Retinal pigment epithelial cell (primary cell): ENCODE measurements at regions not wholly inside any gene's neighbourhood (a gene's known extent, or its start where the extent isn't known, plus 50 kb on each side); places are given as distances from the start of the nearest gene placed in this dataset.
"Not testable (repeated sequence)": the region's sequence is repeated elsewhere in the genome, so short reads cannot be mapped to it uniquely, and the experiment has no call there.

Experiments
- DNase-seq: peaks from one replicate; pipeline ENCODE4 v3.0.0-alpha.2; 2010; ENCODE audit warnings: low read depth
- H3K4me3 ChIP-seq: 2 replicates; pipeline ENCODE4 v1.5.1; 2011; ENCODE audit warnings: mild to moderate bottlenecking, low read length, control low read depth, moderate library complexity
- TF ChIP-seq, protein P1 (sequence below): conservative IDR thresholded peaks from 2 replicates; pipeline ENCODE4 v1.5.1; 2011; ENCODE audit warnings: low read depth, low read length, control low read depth, inconsistent platforms

DNA sequence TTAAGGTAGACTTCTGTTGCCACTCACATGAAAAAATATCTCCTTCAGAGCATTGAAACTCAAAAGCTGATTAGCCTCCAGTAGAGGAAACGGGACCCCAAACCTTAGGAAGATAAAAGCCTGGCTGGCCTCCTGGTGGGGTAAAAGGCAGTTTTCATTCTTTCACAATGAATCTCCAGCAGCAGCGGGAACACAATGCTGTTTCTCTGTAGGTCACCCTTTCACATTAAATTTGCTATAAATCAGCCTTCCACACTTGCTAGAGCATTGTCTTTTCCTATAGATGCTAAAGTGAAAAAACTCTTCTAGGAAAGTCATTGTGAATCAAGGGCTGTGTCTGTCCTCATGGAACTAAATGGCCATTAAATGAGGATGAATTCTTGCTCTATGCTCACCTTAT is 207.3 kb upstream of the MAGEB2 start:
- DNase-seq: no peak
- TF ChIP-seq, protein P1, sequence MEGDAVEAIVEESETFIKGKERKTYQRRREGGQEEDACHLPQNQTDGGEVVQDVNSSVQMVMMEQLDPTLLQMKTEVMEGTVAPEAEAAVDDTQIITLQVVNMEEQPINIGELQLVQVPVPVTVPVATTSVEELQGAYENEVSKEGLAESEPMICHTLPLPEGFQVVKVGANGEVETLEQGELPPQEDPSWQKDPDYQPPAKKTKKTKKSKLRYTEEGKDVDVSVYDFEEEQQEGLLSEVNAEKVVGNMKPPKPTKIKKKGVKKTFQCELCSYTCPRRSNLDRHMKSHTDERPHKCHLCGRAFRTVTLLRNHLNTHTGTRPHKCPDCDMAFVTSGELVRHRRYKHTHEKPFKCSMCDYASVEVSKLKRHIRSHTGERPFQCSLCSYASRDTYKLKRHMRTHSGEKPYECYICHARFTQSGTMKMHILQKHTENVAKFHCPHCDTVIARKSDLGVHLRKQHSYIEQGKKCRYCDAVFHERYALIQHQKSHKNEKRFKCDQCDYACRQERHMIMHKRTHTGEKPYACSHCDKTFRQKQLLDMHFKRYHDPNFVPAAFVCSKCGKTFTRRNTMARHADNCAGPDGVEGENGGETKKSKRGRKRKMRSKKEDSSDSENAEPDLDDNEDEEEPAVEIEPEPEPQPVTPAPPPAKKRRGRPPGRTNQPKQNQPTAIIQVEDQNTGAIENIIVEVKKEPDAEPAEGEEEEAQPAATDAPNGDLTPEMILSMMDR: no peak

DNA sequence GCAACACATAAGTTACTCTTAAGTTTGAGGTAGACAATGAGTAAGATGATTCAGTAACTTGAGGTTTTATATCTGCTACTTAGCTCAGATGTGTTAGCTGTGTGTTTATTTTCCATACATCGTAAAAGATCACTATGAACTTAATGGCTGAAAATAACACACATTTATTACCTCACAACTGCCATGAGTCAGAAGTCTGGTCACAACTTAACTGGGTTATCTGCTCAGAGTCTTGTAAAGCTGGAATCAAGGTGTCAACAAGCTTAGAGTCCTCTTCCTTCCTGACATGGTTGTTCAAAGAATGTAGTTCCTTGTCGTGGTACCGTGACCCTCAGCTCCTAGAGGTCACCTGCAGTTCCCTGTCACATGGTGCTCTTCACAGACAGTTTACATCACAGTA is 204.9 kb upstream of the MAGEB2 start:
- H3K4me3 ChIP-seq: no peak overlapping the region
- DNase-seq: no peak
- TF ChIP-seq, protein P1: no peak

More for the DNA sequence above, 207.3 kb upstream of the MAGEB2 start:
- H3K4me3 ChIP-seq: no peak overlapping the region

DNA sequence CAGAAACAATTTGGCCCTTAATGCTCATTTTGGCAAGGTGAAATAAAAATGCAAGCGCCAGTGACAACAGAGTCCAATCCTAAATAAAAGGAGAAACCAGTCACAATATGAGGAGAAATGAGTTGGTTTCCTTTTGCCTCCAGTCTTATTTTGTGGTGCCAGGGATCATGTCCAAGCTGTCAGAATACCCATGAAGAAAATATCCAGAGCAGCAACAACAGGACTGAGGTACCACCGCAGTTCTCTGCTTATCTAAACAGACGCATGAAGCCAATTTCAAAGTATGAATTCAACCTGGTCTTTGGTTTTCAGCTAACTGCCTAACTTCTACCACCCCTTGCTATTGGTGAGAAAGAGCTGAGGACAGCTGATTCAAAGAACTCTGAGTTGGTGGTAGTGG is 199.9 kb upstream of the MAGEB2 start:
- TF ChIP-seq, protein P1: no peak
- H3K4me3 ChIP-seq: no peak overlapping the region
- DNase-seq: no peak

DNA sequence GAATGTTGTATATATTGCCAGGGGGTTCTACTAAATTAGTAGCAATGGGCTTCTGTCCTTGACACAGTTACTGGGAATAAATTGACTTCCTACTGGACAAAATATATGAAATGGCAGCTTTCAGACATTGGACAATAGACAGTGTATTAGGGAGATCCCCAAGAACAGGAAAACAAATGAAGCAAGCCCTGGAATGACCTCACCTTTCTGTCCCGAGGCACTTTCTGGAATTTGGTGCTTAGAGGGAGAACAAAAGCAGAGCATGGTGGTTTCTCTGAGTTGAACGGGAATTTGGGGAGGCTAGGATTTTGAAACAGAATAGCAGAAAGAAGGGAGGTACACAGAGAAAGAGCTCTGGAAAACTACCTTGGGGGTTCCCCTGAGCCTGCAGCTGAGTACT is 187.7 kb upstream of the MAGEB2 start:
- DNase-seq: no peak
- H3K4me3 ChIP-seq: no peak overlapping the region
- TF ChIP-seq, protein P1: no peak

DNA sequence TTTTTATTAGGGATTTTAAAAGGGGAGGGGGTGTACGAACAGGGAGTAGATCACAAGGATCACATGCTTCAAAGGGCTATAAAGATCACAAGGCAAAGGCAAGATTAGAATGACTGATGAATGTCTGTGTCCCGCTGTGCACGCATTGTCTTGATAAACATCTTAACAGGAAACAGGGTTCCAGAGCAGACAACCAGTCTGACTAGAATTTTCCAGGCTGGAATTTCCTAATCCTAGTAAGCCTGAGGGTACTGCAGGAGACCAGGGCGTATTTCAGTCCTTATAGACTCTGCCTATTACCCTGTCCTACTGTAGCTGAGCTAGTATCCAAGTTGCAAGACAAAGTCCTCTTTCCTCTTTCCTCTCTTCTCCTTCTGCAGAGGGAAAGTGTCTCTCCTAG is 179.0 kb upstream of the MAGEB2 start:
- DNase-seq, H3K4me3 ChIP-seq: not testable (repeated sequence)

DNA sequence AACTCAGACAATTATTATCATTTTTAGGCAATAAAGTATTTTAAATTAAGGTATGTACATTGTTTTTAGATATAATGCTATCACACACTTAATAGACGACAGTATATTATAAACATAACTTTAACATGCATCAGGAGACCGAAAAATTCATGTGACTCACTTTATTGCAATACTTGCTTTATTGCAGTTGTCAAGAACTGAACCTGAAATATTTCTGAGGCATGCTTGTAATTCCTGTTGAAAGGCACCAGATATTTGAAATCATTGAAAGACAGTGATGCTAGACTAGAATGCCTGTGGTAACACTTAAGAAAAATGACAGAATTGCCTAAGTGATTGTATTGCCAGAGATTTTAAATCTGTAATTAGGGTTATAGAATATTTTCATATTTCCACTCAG is 175.6 kb upstream of the MAGEB2 start:
- no peak overlapping the region for H3K4me3 ChIP-seq
- DNase-seq: no peak
- TF ChIP-seq, protein P1: no peak

DNA sequence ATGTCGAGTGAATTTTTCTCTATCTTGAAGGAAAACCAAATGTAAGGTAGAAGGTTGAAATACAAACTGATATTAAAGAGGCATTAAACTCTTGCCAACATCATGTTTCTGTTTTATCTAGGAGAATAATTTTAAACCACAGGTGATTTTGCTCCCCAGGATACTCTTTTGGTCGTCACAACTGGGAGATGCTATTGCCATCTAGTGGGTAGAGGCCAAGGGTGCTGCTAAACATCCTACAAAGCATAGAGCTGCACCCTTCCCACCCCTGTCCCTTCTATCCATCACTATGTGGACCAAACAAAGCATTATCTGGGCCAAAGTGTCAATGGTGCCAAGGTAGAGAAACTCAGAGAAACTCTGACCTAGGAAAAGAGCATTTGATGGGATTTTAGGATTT is 154.6 kb upstream of the MAGEB2 start:
- no peak overlapping the region for H3K4me3 ChIP-seq
- TF ChIP-seq, protein P1: peak; percentile 59
- DNase-seq: no peak

DNA sequence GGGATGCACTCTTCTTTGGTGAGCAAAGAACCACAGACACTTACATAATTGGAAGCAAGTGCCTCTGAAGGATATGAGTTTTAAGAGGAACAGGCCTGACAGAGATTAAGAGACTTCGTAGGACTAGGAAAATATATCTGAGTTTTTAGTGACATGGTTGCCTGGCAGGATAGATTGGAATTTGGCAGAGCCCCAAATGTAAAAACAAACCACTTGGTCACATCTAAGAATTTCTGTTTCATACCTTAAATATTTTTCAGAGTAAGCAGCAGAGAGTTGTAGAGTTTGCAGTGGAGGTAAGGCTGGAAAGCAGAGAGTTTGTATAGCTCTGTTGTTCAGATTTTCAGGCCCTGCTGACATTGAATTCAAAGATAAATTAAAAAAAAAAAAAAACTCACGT is 150.1 kb upstream of the MAGEB2 start:
- DNase-seq: peak; percentile 51
- H3K4me3 ChIP-seq: no peak overlapping the region
- TF ChIP-seq, protein P1: no peak
